Ramos (cell line): ENCODE measurements at regions not wholly inside any gene's neighbourhood (a gene's known extent, or its start where the extent isn't known, plus 50 kb on each side); places are given as distances from the start of the nearest gene placed in this dataset.
"Not testable (repeated sequence)": the region's sequence is repeated elsewhere in the genome, so short reads cannot be mapped to it uniquely, and the experiment has no call there.

ENCODE experiments used
- in situ Hi-C: fragments of 300-500 bp; cut with MboI; formaldehyde crosslinking; loops from one replicate; pipeline ENCODE4 v1.14.3; 2022; ENCODE audit warnings: low sequenced_read_pairs; ENCODE audit not compliant: unreplicated experiment

DNA sequence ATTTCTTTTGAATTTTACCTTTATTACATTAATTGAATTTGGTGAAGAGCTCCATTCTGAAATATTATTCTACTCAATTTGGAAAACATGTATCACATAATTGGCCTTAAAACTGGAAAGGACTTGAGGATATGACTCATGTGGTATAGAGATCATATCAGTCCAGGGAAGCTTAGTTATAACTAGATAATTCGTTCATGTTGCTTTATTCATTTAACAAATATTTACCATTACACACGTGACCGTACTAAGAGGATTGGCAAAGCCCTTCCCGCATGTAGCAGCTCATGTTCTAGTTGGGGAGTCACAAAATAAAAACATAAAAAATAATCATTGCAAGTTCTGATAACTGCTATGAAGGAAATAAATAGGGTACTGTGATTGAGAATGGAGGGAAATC, 1816.5 kb downstream of the MAT2B start:
- in situ Hi-C loops = no loop called here

DNA sequence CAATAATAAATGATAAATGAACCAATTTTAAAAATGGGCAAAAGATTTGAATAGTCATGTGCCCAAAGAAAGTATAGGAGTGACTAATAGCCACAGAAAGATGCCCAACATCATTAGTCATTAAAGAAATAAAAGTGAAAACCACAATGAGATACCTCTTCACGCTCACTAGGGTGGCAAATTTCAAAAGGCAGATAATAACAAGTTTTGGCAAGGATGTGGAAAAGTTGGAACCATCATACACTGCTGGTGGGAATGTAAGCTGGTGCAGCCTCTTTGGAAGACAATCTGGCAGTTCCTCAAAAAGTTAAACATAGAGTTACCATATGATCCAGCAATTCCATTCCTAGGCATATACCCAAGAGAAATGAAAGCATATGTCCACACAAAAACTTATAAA, 1819.8 kb downstream of the MAT2B start:
- in situ Hi-C loops = no loop called here

DNA sequence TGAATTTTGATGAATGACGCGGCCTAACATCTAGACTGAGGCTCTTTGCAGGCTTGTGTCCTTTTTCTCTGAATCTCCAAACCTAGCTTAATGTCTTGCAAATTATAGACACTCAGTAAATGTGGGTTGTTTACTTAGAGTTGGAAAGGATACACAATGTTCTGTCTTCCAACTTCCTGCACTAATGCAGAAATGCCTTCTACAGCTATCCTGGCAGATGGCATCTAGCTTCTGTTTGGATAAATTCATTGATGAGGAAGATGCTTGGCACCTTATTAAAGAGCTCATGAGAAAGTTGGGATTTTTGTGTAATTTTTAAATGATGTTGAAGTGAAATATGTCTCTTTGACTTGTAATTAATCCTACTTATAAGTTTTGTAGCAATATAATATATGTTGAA, 1822.2 kb downstream of the MAT2B start:
- in situ Hi-C loops = no loop called here

DNA sequence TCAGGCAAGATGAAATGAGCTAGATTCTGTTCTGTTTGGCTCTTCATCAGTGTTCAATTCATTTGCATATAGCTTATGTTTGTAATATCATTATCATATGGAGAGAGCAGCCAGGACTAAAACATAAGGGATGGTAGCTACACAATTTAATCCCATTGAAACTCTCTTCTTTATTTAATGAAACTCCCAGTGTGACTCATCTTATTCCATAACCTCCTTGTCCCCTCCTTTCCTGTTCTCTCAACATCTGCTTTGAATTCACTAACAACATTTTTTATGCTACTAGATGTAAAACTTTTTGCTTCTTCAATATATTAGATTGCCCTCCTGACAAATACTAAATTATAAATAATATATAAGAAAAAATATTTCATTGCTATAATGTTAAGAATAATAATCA, 1823.4 kb downstream of the MAT2B start:
- in situ Hi-C loops = no loop called here

DNA sequence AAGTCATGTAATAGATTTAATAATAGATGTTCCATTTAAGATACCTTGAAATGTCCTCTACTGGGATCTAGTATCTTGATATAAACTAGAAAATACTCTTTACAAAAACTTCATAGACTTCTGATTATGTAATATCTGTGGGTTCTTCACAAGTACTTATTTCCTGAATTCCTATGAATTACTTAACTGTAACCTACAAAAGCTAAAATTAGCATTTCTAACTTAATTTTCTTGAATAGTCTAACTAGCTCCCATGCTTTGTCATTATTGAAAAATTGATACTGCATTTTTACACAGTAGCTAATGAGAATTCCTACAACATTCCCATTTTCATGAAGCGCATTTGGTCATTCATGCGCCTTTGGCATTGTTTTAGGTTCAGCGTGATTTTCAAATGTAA, 1828.2 kb downstream of the MAT2B start:
- in situ Hi-C loops = no loop called here

DNA sequence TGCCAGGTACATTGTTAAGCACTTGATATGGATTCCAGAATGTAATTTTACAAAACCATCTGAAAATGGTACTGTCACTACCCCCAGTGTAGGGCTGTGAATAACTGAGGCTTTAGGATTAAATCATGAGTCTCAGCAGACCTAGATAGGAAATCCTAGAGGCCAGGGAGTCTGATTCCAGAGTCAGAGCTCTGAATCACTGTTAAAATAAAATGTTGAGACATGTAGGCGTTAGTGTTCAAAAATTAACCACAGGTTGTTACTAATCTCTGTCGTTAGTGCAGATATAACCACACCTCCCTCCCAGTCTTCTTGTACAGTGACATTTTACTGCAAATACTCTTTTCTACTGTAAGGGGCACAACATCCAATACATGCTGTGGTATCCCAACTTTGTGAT, 1828.8 kb downstream of the MAT2B start:
- in situ Hi-C loops = no loop called here

DNA sequence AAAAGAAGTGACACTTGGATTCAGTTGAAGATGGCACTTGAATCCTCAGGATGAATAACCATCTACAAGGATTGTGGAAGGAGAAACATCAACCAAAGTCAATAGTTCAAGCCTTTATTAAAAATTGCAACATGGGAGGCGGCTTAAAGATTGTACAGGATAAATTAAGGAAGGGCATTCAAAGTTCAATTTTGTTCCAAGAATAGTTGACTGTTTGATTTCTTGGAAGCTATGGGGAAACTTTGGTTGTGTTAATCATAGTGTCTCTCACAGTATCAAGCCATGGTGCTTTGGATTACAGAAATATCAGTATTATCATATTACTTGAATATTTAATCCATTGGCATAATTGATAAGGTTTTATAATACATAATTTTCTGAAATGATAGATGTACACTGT, 1844.3 kb downstream of the MAT2B start:
- in situ Hi-C loops = no loop called here

DNA sequence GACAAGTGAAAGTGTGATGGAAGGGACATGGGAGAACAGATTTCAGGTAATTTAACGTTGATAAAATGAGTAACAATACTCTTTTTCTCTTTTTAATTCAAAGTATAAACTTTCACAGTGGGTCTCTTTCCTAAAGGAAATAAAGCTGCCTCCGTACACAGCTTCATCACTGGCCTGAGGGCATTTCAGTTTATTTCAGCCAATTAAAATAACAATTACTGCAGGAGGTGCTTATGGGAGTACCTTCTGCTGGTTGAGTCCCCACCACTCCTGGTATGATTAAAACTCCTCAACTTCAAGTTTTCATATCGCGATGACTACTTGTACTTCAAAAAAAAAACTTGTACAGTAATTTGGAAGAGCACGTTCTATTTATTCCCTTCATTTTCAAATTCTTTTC, 1845.9 kb downstream of the MAT2B start:
- in situ Hi-C loops = no loop called here

- in situ Hi-C loops = no loop called here
These were observed 1854.9 kb downstream of the MAT2B start for GRCh38 chr5:165360366-165360765.

DNA sequence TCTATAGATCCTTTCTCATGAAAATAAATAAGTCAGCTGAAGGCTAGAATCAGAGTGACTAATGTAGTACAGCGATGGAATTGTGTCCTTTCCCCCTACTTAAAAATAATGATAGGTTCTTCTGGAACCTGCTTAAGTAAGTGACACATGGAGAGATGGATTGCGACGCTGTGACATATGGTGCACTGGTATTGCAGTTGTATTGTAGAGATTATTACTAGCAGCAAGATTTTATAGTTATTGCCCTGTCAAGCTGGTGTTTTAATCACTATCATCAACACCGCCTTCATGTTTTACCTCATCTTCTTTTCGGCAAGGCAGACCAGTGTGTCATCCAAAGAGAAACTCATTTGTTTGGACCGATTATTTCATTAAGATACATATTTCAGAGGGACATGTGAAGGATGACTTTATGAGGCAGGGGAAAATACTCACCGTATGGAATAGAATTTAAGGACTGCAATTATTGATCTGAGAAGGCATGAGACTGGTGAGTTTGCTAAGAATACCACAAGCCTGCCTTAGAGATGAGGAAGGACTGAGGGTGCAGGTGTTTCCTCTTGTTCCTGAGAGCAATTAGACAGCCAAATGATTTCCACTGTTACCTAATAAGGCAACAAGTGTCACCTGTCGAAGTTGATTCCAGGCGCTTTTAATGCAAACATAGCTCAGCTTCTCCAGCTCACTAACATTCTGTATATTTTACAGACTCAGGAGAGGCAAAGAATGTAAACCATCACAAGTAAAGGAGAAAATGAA, 1855.5 kb downstream of the MAT2B start:
- in situ Hi-C loops = no loop called here

- in situ Hi-C loops = no loop called here
These were observed 1864.8 kb downstream of the MAT2B start for GRCh38 chr5:165370233-165370632.

DNA sequence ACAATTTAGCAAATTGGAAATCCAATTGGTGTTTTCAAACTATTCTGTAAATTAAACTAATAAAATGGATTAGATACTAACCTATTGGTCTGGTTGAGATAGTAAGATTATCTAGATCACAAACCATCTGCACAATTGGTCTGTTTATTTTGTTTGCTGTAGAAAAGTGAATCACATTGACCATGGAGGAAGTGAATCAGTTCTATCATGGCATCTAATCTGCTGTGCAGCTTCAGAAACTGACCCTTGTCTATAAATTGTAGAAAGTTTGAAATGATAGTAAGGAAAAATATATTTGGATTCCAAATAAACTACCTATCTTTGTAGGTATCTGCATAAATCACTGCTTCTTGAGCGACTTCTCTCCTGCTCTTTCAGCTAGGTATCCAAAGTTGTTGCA, 1865.4 kb downstream of the MAT2B start:
- in situ Hi-C loops = no loop called here

DNA sequence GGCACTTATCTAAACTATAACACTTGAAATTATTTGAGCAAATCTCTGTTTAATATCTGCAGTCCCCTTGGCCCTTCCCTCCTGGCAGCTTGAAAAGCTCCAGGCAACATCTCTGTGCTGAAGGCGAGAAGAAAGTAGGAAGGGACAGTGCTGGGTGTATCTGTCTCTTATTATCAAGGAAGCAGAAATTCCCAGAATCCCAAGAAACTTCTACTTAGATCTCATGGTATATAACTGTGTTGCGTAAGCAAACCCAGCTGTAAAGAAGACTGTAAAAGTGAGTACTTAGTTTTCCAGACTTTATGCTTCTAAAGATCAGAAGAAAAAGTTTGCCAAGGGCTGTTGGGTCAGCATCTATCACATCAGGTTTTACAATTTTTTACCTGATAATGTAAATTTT, 1869.8 kb downstream of the MAT2B start:
- in situ Hi-C loops = no loop called here

DNA sequence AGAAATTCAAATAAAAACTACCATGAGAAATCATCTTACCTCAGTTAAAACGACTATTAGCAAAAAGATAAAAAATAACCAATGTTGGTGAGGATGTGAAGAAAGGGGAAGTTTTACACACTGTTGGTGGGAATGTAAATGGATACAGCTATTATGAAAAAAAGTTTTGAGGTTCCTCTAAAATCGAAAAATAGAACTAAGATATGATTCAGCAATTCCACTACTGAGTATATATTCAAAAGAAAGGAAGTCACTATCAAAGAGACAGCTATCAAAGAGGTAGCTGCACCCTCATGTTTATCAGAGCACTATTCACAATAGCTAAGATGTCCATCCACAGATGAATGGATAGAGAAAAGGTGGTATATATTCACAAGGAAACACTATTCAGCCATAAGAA, 1888.4 kb downstream of the MAT2B start:
- in situ Hi-C loops = no loop called here

GRCh38 chr5:165397516-165397915, 1892.1 kb downstream of the MAT2B start:
- in situ Hi-C loops = no loop called here

DNA sequence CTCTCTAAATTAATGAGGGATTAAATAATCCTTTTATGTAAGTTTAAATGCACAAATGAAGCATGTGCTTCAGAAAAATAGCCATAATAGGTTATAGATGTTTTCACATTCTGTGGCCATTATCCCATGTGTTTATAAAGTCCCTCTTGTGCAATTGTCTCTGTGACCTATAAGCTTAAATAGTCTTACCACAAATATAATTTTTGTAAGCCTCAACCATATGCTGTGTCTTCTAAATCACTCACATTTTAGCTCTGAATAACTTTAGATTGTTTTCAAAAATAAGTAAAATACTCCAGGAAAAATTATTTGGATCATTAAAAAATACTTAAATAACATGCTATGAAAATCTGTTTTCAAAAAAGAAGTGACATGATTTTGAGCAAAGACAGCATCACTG, 1894.7 kb downstream of the MAT2B start:
- in situ Hi-C loops = no loop called here

- in situ Hi-C loops = no loop called here
These were observed 1899.5 kb downstream of the MAT2B start for GRCh38 chr5:165404917-165405316.

DNA sequence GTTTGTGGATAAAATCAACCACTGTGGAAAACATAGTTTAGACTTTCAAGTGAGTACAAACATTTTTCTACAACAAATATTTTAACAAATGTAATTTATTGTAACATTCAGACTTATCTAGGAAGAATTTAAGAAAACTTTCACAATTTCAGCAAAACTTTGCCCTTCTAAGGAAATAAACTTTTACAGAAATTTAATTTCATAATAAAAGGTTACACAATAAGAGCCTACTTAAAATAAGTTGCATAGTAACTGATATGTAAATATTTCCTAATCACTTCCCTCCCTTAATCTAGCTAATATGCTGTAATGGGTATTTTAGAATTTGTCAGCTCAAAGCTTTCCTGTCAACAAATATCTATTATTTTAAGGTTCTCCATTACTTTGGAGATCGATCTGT, 1899.9 kb downstream of the MAT2B start:
- in situ Hi-C loops = no loop called here

GRCh38 chr5:165407352-165407751, 1901.9 kb downstream of the MAT2B start:
- in situ Hi-C loops = no loop called here

GRCh38 chr5:165410476-165410875, 1905.1 kb downstream of the MAT2B start:
- in situ Hi-C loops = no loop called here

DNA sequence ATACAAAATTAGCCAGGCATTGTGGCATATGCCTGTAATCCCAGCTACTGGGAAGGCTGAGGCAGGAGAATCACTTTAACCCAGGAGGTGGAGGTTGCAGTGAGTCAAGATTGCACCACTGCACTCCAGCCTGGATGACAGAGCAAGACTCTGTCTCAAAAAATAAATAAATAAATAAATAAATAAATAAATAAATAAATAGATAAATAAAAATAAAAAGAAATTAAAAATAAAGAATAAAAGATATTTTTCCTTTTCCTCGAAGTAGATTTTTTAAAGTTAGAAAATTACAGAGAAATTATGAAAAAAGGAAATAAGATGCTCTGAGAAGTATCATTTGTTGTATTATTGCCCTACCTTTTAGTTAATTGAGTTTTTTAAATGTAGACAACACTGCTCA, 1906.1 kb downstream of the MAT2B start:
- in situ Hi-C loops = not testable (repeated sequence)

DNA sequence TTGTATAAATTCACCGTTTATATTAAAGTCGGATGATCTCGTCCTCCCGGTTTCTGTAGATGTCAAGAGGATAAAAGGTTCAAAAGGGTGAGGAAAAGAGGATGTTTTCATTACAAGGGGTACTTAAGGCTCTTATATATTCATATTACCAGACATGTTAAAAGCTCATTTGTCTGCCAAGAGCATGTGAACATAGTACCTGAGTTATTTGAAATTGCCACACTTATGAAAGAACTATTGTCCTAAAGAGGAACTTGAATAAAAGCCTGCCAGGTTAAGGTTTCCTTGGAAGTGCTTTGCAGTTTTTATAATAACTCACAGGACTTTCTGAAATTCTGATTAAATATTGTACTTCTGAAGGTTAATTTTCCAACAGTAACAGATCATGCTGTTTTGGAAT, 1915.1 kb downstream of the MAT2B start:
- in situ Hi-C loops = no loop called here
